Stromal cell of bone marrow (primary cell): ENCODE measurements at regions not wholly inside any gene's neighbourhood (a gene's known extent, or its start where the extent isn't known, plus 50 kb on each side); places are given as distances from the start of the nearest gene placed in this dataset.

ENCODE experiments used
- DNase-seq: peaks from one replicate; pipeline ENCODE4 v3.0.0-alpha.2; 2012; ENCODE audit warnings: low read depth

DNA sequence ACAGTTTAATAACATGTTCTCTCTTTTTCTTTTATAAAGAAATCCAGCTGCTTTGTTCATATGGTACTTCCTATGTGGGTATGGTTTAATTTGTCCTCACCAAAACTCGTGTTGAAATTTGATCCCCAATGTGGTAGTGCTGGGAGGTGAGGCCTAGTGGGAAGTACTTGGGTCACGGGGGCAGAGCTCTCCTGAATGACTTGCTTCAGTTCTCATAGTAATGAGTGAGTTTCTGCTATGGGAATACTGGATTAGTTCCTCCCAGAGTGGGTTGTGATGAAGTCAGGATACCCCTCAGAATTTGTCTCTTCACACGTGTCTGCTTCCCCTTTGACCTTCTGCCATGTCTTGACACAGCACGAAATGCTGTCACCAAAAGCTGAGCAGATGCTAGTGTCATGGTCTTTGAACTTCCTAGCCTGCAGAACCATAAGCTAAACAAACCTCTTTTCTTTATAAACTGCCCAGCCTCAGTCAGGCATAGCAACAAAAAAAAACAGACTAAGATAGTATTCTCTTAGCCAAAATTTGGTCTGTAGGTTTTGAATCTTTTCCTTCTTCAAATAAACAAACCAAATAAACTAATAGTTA lies 87.8 kb upstream of the HS3ST5 start:
- DNase-seq: no peak

DNA sequence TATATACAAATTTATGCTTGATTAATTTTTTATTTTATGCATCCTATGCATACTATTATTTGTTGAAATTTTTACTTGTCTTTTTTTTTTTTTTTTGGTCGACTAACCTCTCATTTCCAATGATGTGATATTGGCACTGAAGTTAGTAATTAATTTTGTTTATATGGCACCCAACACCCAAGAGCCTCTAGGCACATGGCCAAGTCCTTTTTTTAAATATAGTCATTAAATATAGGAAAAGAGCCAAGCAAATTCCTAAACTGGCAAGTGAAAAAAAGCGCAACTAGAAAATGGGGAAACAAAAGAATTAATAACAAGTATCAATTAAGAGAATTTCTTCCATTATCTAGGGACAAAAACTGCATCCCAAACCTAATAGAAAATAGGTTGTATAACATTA lies 85.5 kb upstream of the HS3ST5 start:
- no peak for DNase-seq

GRCh38 chr6:114421199-114421598 lies 78.4 kb upstream of the HS3ST5 start:
- no peak for DNase-seq

GRCh38 chr6:114419175-114419574 lies 76.4 kb upstream of the HS3ST5 start:
- DNase-seq: no peak

GRCh38 chr6:114418304-114418972 lies 75.6 kb upstream of the HS3ST5 start:
- DNase-seq: no peak

GRCh38 chr6:114407426-114408035 lies 64.7 kb upstream of the HS3ST5 start:
- DNase-seq: no peak

GRCh38 chr6:114404339-114404955 lies 61.6 kb upstream of the HS3ST5 start:
- DNase-seq: no peak

DNA sequence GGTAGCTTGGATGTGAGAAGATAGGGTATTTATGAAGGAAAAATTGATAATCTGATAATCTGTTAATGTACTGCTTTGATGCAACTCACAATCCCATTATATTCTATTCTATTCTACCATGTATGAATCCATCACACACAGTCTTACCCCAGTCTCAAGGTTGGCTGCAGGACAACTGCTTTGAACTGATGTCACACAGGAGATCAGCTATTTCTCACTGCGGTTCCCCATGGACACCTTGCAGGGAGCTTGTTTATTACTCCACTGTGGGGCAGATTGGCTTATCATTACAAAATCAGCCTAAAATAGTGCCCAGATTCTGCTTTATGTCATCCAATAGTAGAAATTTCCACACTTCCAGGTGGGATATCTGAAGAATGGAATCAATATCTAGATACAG lies 61.0 kb upstream of the HS3ST5 start:
- no peak for DNase-seq

- DNase-seq: no peak
These were observed 55.7 kb upstream of the HS3ST5 start for GRCh38 chr6:114398481-114398880.
